Caco-2 (cell line): ENCODE measurements at regions not wholly inside any gene's neighbourhood (a gene's known extent, or its start where the extent isn't known, plus 50 kb on each side); places are given as distances from the start of the nearest gene placed in this dataset.

Source experiments
- BruUV-seq: library from RNA; stranded (reverse); fragments of 400-500 nt; replicated peaks from 2 replicates; lab custom pipeline; 2021; lab: Mats Ljungman, UMichigan
- CTCF ChIA-PET: fragments of 300-600 bp; sonication (Branson Sonifier 250); formaldehyde crosslinking; loops from one replicate; lab custom pipeline; 2022; ENCODE audit warnings: antibody characterized with exemption; lab: Charles Lee
- POLR2A ChIA-PET: fragments of 300-600 bp; sonication (Branson Sonifier 250); formaldehyde crosslinking; loops from one replicate; lab custom pipeline; 2022; ENCODE audit warnings: antibody characterized with exemption; lab: Charles Lee
- DNase-seq, 2 experiments: peaks; one replicate each; pipeline versions ENCODE4 v3.0.0 to v3.0.0-alpha.2; 2020 to 2022
- H3K27me3 ChIP-seq: replicated peaks from 2 replicates; pipeline ENCODE4 v1.6.0; 2011; ENCODE audit warnings: low read length; ENCODE audit not compliant: control insufficient read depth, insufficient read depth
- H3K36me3 ChIP-seq: 2 replicates; pipeline ENCODE4 v1.5.1; 2011; ENCODE audit warnings: low read length; ENCODE audit not compliant: control insufficient read depth, insufficient read depth
- H3K4me1 ChIP-seq: fragments of 250-450 bp; sonication (Bioruptor Pico); 2 replicates; pipeline ENCODE4 v1.5.1; 2020; ENCODE audit warnings: mild to moderate bottlenecking
- H3K4me3 ChIP-seq: 2 replicates; pipeline ENCODE4 v1.5.1; 2011; ENCODE audit warnings: low read depth, mild to moderate bottlenecking, control low read depth, low read length
- H3K9me3 ChIP-seq: fragments of 250-450 bp; sonication (Bioruptor Pico); 2 replicates; pipeline ENCODE4 v1.5.1; 2020; ENCODE audit warnings: mild to moderate bottlenecking, moderate library complexity
- H3K27ac Mint-ChIP-seq: one replicate; pipeline ENCODE4 v1.8.0; 2022; ENCODE audit warnings: mixed read lengths; ENCODE audit not compliant: unreplicated experiment
- H3K27me3 Mint-ChIP-seq: one replicate; pipeline ENCODE4 v1.8.0; 2022; ENCODE audit warnings: mixed read lengths; ENCODE audit not compliant: insufficient read depth, unreplicated experiment
- H3K36me3 Mint-ChIP-seq: one replicate; pipeline ENCODE4 v1.8.0; 2022; ENCODE audit warnings: mild to moderate bottlenecking, mixed read lengths; ENCODE audit not compliant: insufficient read depth, unreplicated experiment
- H3K4me1 Mint-ChIP-seq: one replicate; pipeline ENCODE4 v1.8.0; 2022; ENCODE audit warnings: low read depth, mixed read lengths; ENCODE audit not compliant: unreplicated experiment
- H3K4me3 Mint-ChIP-seq: one replicate; pipeline ENCODE4 v1.8.0; 2022; ENCODE audit warnings: mild to moderate bottlenecking, moderate library complexity, mixed read lengths; ENCODE audit not compliant: unreplicated experiment
- H3K9me3 Mint-ChIP-seq: one replicate; pipeline ENCODE4 v1.8.0; 2022; ENCODE audit warnings: mixed read lengths; ENCODE audit not compliant: unreplicated experiment
- CTCF ChIP-seq, 2 experiments: fragments of 200-600 bp in 1 of 2; IDR thresholded peaks; 1 replicate in 1 of 2; 2 replicates in 1 of 2; pipeline versions ENCODE4 v1.5.1 to v1.8.0; 2011 to 2022; ENCODE audit warnings: antibody characterized with exemption in 1 of 2, control low read depth in 1 of 2, inconsistent platforms in 1 of 2, low read depth in 1 of 2, low read length in 1 of 2, mild to moderate bottlenecking in 1 of 2, moderate library complexity in 1 of 2; ENCODE audit not compliant: insufficient read depth in 1 of 2, severe bottlenecking in 1 of 2, unreplicated experiment in 1 of 2
- intact Hi-C: fragments of 100-400 bp; cut with micrococcal nuclease; formaldehyde crosslinking; loops from one replicate; pipeline ENCODE4 v1.10.0; 2022; ENCODE audit not compliant: unreplicated experiment

GRCh38 chrX:10350221-10350620 lies 193.4 kb downstream of the CLCN4 start:
- H3K9me3 Mint-ChIP-seq = no peaks in the 10 kb centered on the region
- H3K27me3 ChIP-seq = no peaks in the 10 kb centered on the region
- no peak overlapping the region for H3K4me3 Mint-ChIP-seq
- no peak overlapping the region for H3K4me3 ChIP-seq
- H3K27me3 Mint-ChIP-seq = peaks cover 3% of the 10 kb centered on the region
- H3K4me1 Mint-ChIP-seq = no peaks in the 10 kb centered on the region
- H3K36me3 Mint-ChIP-seq = no peaks in the 10 kb centered on the region
- H3K4me1 ChIP-seq = no peaks in the 10 kb centered on the region
- no peak overlapping the region for H3K27ac Mint-ChIP-seq
- BruUV-seq = no TSS peak
- no peak for TF ChIP-seq CTCF (IDR thresholded peaks at IDR 0.05; ENCODE audit: insufficient read depth in 1 of 2, low read depth in 1 of 2, low read length in 1 of 2, severe bottlenecking in 1 of 2, unreplicated experiment in 1 of 2)
- intact Hi-C loops = no loop called here
- no peaks in the 10 kb centered on the region for H3K36me3 ChIP-seq
- H3K9me3 ChIP-seq = no peaks in the 10 kb centered on the region
- DNase-seq = no peak
- ChIA-PET CTCF (no interaction called here), POLR2A (interaction anchor here (0.6 kb wide), 1 partner anchor 43 kb away, joined by 4 read pairs; no protein-coding TSS in a partner anchor)

GRCh38 chrX:10350981-10351380 lies 194.2 kb downstream of the CLCN4 start:
- H3K4me1 ChIP-seq = no peaks in the 10 kb centered on the region
- no peaks in the 10 kb centered on the region for H3K9me3 ChIP-seq
- Mint-ChIP-seq H3K36me3 (no peaks in the 10 kb centered on the region), H3K4me1 (no peaks in the 10 kb centered on the region), H3K27ac (no peak overlapping the region), H3K27me3 (peaks cover 3% of the 10 kb centered on the region), H3K9me3 (no peaks in the 10 kb centered on the region), H3K4me3 (no peak overlapping the region)
- no peaks in the 10 kb centered on the region for H3K36me3 ChIP-seq
- BruUV-seq = no TSS peak
- H3K4me3 ChIP-seq = no peak overlapping the region
- no peaks in the 10 kb centered on the region for H3K27me3 ChIP-seq
- intact Hi-C loops = no loop called here
- TF ChIP-seq CTCF (IDR thresholded peaks at IDR 0.05; ENCODE audit: insufficient read depth in 1 of 2, low read depth in 1 of 2, low read length in 1 of 2, severe bottlenecking in 1 of 2, unreplicated experiment in 1 of 2) = no peak
- POLR2A ChIA-PET = no interaction called here
- CTCF ChIA-PET = interaction anchor here (0.7 kb wide), 1 partner anchor 76 kb away, joined by 5 read pairs; no protein-coding TSS in a partner anchor
- no peak for DNase-seq

- ChIA-PET CTCF (no interaction called here), POLR2A (no interaction called here)
- Mint-ChIP-seq H3K4me3 (no peak overlapping the region), H3K27me3 (peaks cover 3% of the 10 kb centered on the region), H3K27ac (no peak overlapping the region), H3K36me3 (no peaks in the 10 kb centered on the region), H3K4me1 (no peaks in the 10 kb centered on the region), H3K9me3 (no peaks in the 10 kb centered on the region)
- TF ChIP-seq CTCF (IDR thresholded peaks at IDR 0.05; ENCODE audit: insufficient read depth in 1 of 2, low read depth in 1 of 2, low read length in 1 of 2, severe bottlenecking in 1 of 2, unreplicated experiment in 1 of 2) = no peak
- H3K36me3 ChIP-seq = no peaks in the 10 kb centered on the region
- BruUV-seq = no TSS peak
- H3K4me3 ChIP-seq = no peak overlapping the region
- no peaks in the 10 kb centered on the region for H3K27me3 ChIP-seq
- no peaks in the 10 kb centered on the region for H3K4me1 ChIP-seq
- intact Hi-C loops = no loop called here
- no peak for DNase-seq
- H3K9me3 ChIP-seq = no peaks in the 10 kb centered on the region
These were observed 195.8 kb downstream of the CLCN4 start for GRCh38 chrX:10352536-10352935.
